ENCODE measurements at regions not wholly inside any gene's neighbourhood (a gene's known extent, or its start where the extent isn't known, plus 50 kb on each side); places are given as distances from the start of the nearest gene placed in this dataset.

DNA sequence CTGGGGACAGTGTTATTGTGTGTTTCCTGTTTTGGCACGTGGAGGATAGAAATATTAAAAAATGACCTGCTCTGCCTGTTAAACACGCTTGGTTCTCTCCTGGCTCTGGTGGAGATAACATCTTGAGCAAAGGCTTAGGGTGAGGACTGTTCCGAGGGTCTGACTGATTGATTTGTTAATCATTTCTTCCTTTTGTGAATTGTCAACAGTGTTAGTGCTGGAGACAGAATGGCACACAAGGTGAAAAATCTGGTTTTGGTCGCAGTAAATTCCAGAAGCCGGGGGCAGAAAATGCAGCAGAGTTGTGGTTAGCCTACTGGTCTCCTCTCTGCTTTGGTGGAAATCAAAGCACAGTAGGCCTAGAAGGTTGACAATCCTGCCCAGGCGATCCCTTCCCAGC is 163.6 kb downstream of the FGF9 start:
- no peaks in the 10 kb centered on the region for H3K9me3 ChIP-seq (ENCODE audit: insufficient read depth, low read depth, low read length)
- H3K79me1 ChIP-seq (ENCODE audit: low read length) = no peaks in the 10 kb centered on the region
- H2AK5ac ChIP-seq (ENCODE audit: low read length) = no peak overlapping the region
- WGBS (ENCODE audit: extremely low coverage, insufficient coverage, insufficient read length) = no CpG with 5 or more reads among the region's 6 CpGs
- no peak overlapping the region for H3K4ac ChIP-seq (ENCODE audit: low read depth, low read length)
- H2BK12ac ChIP-seq (ENCODE audit: low read length) = no peak overlapping the region
- no peak overlapping the region for H4K91ac ChIP-seq (ENCODE audit: low read depth, low read length)
- H2BK5ac ChIP-seq (ENCODE audit: low read depth, low read length, poor library complexity) = no peak overlapping the region
- no peak overlapping the region for H3K4me2 ChIP-seq (ENCODE audit: low read length)
- H3K23ac ChIP-seq (ENCODE audit: low read length) = no peak overlapping the region
- H3K36me3 ChIP-seq (ENCODE audit: control insufficient read depth in 1 of 2, insufficient read depth in 2 of 2, low read length in 2 of 2) = no peaks in the 10 kb centered on the region
- no peak overlapping the region for H2BK120ac ChIP-seq (ENCODE audit: insufficient read depth, low read length, poor library complexity)
- no peak overlapping the region for H3K14ac ChIP-seq (ENCODE audit: low read length)
- no peaks in the 10 kb centered on the region for H3K27me3 ChIP-seq (ENCODE audit: insufficient read depth, low read length)
- no peak overlapping the region for H4K12ac ChIP-seq (ENCODE audit: low read depth, low read length)
- peaks cover 4 to 5% of the 10 kb centered on the region in 2 experiments for H3K4me1 ChIP-seq (ENCODE audit: control insufficient read depth in 1 of 2, insufficient read depth in 2 of 2, low read length in 2 of 2)
- no peak overlapping the region for H3K18ac ChIP-seq (ENCODE audit: low read length)
- no peak overlapping the region for H4K8ac ChIP-seq (ENCODE audit: low read depth, low read length)
- no peaks in the 10 kb centered on the region for H3K79me2 ChIP-seq (ENCODE audit: control insufficient read depth, insufficient read depth, low read length, poor library complexity)
- no peak overlapping the region for H2AFZ ChIP-seq (ENCODE audit: insufficient read depth, low read length, poor library complexity)
- H3K27ac ChIP-seq (ENCODE audit: low read depth, low read length) = no peak overlapping the region
- H3K9ac ChIP-seq (ENCODE audit: low read length) = no peak overlapping the region
- H3K4me3 ChIP-seq (ENCODE audit: low read depth, low read length) = no peak overlapping the region
- no peak for DNase-seq

DNA sequence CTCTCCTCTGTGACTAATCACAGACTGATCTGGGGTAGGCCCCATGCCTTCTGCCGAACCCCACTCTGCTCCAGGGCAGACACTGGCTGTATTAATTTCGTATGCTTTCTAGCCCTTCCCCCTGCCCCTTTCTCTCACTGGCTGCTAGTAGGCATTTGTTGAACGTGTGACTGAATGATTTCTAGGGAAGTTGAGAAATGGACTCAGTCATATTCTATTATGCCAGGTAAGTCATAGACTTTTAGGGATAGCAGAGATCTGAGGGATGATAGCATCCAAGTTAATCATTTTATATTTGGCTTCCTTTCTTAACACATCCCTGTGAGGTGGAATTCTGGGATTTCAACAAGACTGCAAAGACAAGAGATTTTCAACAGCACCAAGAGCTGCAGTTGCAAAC is 166.4 kb downstream of the FGF9 start:
- Histone ChIP-seq H4K8ac (ENCODE audit: low read depth, low read length) (no peak overlapping the region), H3K27ac (ENCODE audit: low read depth, low read length) (no peak overlapping the region), H3K9me3 (ENCODE audit: insufficient read depth, low read depth, low read length) (no peaks in the 10 kb centered on the region), H2AK5ac (ENCODE audit: low read length) (no peak overlapping the region), H2AFZ (ENCODE audit: insufficient read depth, low read length, poor library complexity) (no peak overlapping the region), H2BK120ac (ENCODE audit: insufficient read depth, low read length, poor library complexity) (no peak overlapping the region), H3K36me3 (ENCODE audit: control insufficient read depth in 1 of 2, insufficient read depth in 2 of 2, low read length in 2 of 2) (no peaks in the 10 kb centered on the region), H2BK5ac (ENCODE audit: low read depth, low read length, poor library complexity) (no peak overlapping the region), H4K12ac (ENCODE audit: low read depth, low read length) (no peak overlapping the region), H3K4me2 (ENCODE audit: low read length) (no peak overlapping the region), H3K79me1 (ENCODE audit: low read length) (no peaks in the 10 kb centered on the region), H2BK12ac (ENCODE audit: low read length) (no peak overlapping the region), H4K91ac (ENCODE audit: low read depth, low read length) (peak overlapping the region; percentile 11), H3K23ac (ENCODE audit: low read length) (no peak overlapping the region), H3K9ac (ENCODE audit: low read length) (no peak overlapping the region), H3K4me1 (ENCODE audit: control insufficient read depth in 1 of 2, insufficient read depth in 2 of 2, low read length in 2 of 2) (peaks cover 5 to 6% of the 10 kb centered on the region in 2 experiments), H3K18ac (ENCODE audit: low read length) (no peak overlapping the region), H3K14ac (ENCODE audit: low read length) (no peak overlapping the region), H3K27me3 (ENCODE audit: insufficient read depth, low read length) (no peaks in the 10 kb centered on the region), H3K4me3 (ENCODE audit: low read depth, low read length) (no peak overlapping the region), H3K79me2 (ENCODE audit: control insufficient read depth, insufficient read depth, low read length, poor library complexity) (no peaks in the 10 kb centered on the region), H3K4ac (ENCODE audit: low read depth, low read length) (no peak overlapping the region)
- DNase-seq = no peak
- WGBS (ENCODE audit: extremely low coverage, insufficient coverage, insufficient read length) = no CpG with 5 or more reads among the region's 3 CpGs

DNA sequence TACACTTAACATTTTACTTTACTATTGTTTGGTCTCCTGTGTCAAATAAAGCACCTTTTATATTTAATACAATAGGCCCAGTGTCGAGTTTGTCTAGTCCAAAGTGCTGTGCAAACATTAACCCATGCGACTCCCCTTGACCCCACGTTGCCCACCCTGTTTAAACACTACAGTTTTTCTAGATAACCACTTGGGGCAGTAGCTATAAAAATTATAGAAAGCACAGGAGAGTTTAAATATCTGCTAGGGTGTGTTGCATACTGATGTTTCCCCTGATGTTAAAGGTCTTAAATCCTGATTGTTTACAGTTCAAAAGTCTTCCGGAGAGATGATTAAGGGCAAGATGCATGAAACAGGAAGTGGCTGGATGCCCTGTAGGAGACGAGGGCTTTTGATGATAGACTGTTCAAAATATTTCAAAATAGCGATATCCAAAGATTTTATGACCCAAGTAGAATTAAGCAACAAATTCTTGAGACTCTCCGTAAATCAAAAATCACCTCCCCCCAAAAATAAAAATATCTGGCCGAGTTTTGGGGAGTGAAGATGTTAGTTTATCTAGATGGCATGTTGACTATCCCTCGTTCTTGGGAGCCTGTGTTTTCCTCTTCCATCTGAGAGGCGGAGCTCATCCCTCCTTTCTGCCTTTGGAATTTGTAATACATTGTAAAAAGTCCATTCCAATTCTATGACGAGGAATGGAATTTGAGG is 167.1 kb downstream of the FGF9 start:
- Histone ChIP-seq H3K4me3 (ENCODE audit: low read depth, low read length) (no peak overlapping the region), H3K9me3 (ENCODE audit: insufficient read depth, low read depth, low read length) (no peaks in the 10 kb centered on the region), H3K14ac (ENCODE audit: low read length) (no peak overlapping the region), H3K36me3 (ENCODE audit: control insufficient read depth in 1 of 2, insufficient read depth in 2 of 2, low read length in 2 of 2) (no peaks in the 10 kb centered on the region), H3K9ac (ENCODE audit: low read length) (no peak overlapping the region), H4K8ac (ENCODE audit: low read depth, low read length) (no peak overlapping the region), H2BK12ac (ENCODE audit: low read length) (no peak overlapping the region), H3K79me2 (ENCODE audit: control insufficient read depth, insufficient read depth, low read length, poor library complexity) (no peaks in the 10 kb centered on the region), H3K18ac (ENCODE audit: low read length) (no peak overlapping the region), H2BK5ac (ENCODE audit: low read depth, low read length, poor library complexity) (no peak overlapping the region), H4K91ac (ENCODE audit: low read depth, low read length) (no peak overlapping the region), H2BK120ac (ENCODE audit: insufficient read depth, low read length, poor library complexity) (no peak overlapping the region), H4K12ac (ENCODE audit: low read depth, low read length) (no peak overlapping the region), H3K4ac (ENCODE audit: low read depth, low read length) (no peak overlapping the region), H2AFZ (ENCODE audit: insufficient read depth, low read length, poor library complexity) (no peak overlapping the region), H3K4me1 (ENCODE audit: control insufficient read depth in 1 of 2, insufficient read depth in 2 of 2, low read length in 2 of 2) (peaks cover 5 to 6% of the 10 kb centered on the region in 2 experiments), H3K27ac (ENCODE audit: low read depth, low read length) (no peak overlapping the region), H3K79me1 (ENCODE audit: low read length) (no peaks in the 10 kb centered on the region), H3K27me3 (ENCODE audit: insufficient read depth, low read length) (no peaks in the 10 kb centered on the region), H3K23ac (ENCODE audit: low read length) (no peak overlapping the region), H3K4me2 (ENCODE audit: low read length) (no peak overlapping the region), H2AK5ac (ENCODE audit: low read length) (no peak overlapping the region)
- WGBS (ENCODE audit: extremely low coverage, insufficient coverage, insufficient read length) = no CpG with 5 or more reads among the region's 11 CpGs
- peak in 1 of 2 donors; percentile 64 for DNase-seq

DNA sequence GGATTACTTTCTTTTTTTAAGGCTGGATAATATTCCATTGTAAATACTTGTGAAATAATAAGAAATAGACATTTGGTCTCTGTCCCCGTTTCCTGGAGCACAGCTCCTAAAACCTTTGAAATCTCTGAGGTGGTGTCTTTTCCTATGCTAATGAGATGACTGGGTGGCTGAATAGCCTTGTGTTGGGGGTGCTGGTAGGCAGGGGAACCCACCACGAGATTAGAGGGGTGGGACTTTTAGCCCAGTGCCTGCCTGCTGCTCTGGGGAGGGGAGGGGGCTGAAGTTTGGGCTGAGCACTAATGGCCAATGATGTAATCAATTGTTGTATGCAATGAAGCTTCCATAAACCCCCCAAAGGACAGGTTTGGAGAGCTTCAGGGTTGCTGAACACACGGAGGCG is 175.7 kb downstream of the FGF9 start:
- Histone ChIP-seq H4K12ac (ENCODE audit: low read depth, low read length) (no peak overlapping the region), H3K4me1 (ENCODE audit: control insufficient read depth in 1 of 2, insufficient read depth in 2 of 2, low read length in 2 of 2) (no peaks in the 10 kb centered on the region), H3K18ac (ENCODE audit: low read length) (no peak overlapping the region), H3K79me2 (ENCODE audit: control insufficient read depth, insufficient read depth, low read length, poor library complexity) (no peaks in the 10 kb centered on the region), H3K4ac (ENCODE audit: low read depth, low read length) (no peak overlapping the region), H4K8ac (ENCODE audit: low read depth, low read length) (no peak overlapping the region), H3K4me3 (ENCODE audit: low read depth, low read length) (no peak overlapping the region), H3K36me3 (ENCODE audit: control insufficient read depth in 1 of 2, insufficient read depth in 2 of 2, low read length in 2 of 2) (no peaks in the 10 kb centered on the region), H2BK5ac (ENCODE audit: low read depth, low read length, poor library complexity) (no peak overlapping the region), H3K27ac (ENCODE audit: low read depth, low read length) (no peak overlapping the region), H3K27me3 (ENCODE audit: insufficient read depth, low read length) (no peaks in the 10 kb centered on the region), H3K79me1 (ENCODE audit: low read length) (no peaks in the 10 kb centered on the region), H3K23ac (ENCODE audit: low read length) (no peak overlapping the region), H2AK5ac (ENCODE audit: low read length) (no peak overlapping the region), H2BK12ac (ENCODE audit: low read length) (no peak overlapping the region), H4K91ac (ENCODE audit: low read depth, low read length) (no peak overlapping the region), H3K14ac (ENCODE audit: low read length) (no peak overlapping the region), H2BK120ac (ENCODE audit: insufficient read depth, low read length, poor library complexity) (no peak overlapping the region), H3K9ac (ENCODE audit: low read length) (no peak overlapping the region), H3K9me3 (ENCODE audit: insufficient read depth, low read depth, low read length) (no peaks in the 10 kb centered on the region), H2AFZ (ENCODE audit: insufficient read depth, low read length, poor library complexity) (no peak overlapping the region), H3K4me2 (ENCODE audit: low read length) (no peak overlapping the region)
- no CpG with 5 or more reads among the region's 4 CpGs for WGBS (ENCODE audit: extremely low coverage, insufficient coverage, insufficient read length)
- DNase-seq = no peak
